ENCODE measurements at regions not wholly inside any gene's neighbourhood (a gene's known extent, or its start where the extent isn't known, plus 50 kb on each side); places are given as distances from the start of the nearest gene placed in this dataset.

GRCh38 chr3:78410077-78410476 is 1357.7 kb downstream of the ROBO1 start:
- no peak for DNase-seq (ENCODE audit: low spot score)

DNA sequence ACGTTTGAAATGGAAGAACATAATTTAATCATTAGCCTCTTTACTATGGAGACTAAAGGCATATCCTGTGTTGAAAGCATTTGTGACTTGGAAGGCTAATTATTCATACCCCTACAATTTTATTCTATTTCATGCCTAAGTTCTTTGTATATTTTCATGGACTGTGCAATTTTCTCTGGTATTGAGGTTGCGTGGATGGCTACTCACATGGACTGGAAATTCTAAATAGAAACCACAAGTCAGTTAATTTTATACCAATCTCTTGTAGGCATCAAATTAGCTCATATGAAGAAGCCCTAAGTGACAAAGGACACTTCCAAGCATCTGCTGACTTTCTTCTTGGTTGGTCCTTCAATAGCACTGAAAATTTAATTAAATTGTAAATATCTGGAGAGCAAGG is 1353.5 kb downstream of the ROBO1 start:
- DNase-seq (ENCODE audit: low spot score): no peak

DNA sequence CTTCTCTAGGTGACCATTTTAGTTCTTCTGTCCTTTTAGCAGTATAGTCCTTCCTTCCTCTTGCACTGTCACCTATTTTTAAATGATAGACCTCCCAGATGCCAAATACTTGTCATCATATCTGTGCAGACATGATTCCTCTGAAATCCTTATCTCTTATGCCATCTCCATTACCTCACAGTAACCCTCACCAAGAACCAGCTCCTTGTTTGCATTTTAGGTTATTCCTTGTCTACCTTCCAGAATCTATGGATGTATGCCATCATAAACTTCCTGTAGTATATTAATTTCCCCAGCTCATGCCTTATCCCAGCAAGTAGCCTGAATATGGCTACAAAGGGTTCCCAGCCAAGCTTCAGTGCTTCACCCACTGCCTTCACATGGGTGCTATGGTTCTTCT is 1347.2 kb downstream of the ROBO1 start:
- no peak for DNase-seq (ENCODE audit: low spot score)

DNA sequence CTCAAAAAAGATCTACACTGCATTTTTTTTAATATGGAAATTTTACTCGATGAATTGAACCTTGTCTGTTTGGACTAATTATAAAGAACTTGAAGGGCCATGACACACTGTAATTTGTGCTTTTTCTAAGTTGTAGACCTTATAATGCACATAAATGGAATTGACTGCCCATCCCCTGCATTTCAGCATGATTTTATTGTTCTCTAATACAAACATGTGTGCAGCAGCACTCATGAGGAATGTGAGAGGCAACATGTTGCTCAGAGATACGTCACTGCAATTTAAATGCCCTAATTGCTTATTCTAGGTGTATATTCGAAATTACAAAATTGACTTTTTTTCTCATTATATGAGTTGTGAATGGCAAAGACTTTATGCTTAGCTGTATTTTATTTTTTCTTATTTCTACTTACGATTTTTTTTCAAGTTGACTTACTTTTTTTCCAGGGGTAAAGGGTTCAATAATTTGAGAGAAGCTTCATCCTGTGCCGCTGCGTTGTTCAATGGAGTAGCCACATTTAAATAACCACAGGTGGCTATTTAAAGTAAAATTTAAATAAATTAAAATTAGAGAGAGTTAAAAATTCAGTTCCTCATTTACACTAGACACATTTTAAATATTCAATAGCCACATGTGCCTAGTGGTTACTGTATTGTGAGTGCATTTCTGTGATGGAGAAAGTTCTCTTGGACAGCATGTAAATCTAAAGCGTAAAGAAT is 1346.4 kb downstream of the ROBO1 start:
- no peak for DNase-seq (ENCODE audit: low spot score)

- no peak for DNase-seq (ENCODE audit: low spot score)
These were observed 1343.1 kb downstream of the ROBO1 start for GRCh38 chr3:78424656-78425055.

- no peak for DNase-seq (ENCODE audit: low spot score)
These were observed 1341.3 kb downstream of the ROBO1 start for GRCh38 chr3:78426454-78426853.

DNA sequence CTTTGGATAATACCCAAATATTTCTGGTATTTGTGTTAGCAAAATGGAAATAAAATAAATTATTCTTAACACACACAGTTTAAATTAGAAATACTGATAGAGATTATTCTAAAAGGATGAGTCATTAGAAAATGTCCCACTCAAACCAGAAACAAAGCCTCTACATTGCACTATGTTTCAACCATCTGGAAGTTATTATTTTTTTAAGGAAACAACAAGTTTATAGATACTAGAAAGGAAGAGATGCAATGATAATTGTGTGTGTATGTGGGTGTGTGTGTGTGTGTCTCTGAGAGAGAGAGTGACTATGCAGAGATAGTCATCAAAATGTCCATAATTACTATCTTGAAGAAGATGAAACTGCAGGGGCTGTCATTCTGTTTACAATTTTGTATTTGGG is 1340.5 kb downstream of the ROBO1 start:
- DNase-seq (ENCODE audit: low spot score): no peak

GRCh38 chr3:78430741-78431140 is 1337.1 kb downstream of the ROBO1 start:
- DNase-seq (ENCODE audit: low spot score): no peak

GRCh38 chr3:78434801-78435200 is 1333.0 kb downstream of the ROBO1 start:
- DNase-seq (ENCODE audit: low spot score): no peak

DNA sequence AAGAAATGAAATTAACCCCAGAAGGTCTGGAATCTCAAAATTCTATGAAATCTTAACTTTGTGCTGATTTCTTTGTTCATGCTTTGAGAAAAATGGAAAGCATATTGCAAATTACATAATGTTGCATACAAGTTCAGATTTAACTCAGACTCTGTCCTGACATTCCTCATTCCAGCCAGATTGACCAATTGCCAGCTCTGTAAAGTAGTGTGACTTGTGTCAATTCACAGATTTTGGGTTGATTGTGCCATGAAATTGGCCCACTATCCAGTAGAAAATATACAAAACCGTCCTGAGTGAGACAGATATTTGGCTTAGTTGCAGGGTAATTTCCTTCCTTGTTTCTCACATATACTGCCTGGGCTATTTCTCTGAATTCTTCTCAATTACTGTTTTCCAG is 1312.6 kb downstream of the ROBO1 start:
- no peak for DNase-seq (ENCODE audit: low spot score)

- DNase-seq (ENCODE audit: low spot score): no peak
These were observed 1311.9 kb downstream of the ROBO1 start for GRCh38 chr3:78455712-78456433.

DNA sequence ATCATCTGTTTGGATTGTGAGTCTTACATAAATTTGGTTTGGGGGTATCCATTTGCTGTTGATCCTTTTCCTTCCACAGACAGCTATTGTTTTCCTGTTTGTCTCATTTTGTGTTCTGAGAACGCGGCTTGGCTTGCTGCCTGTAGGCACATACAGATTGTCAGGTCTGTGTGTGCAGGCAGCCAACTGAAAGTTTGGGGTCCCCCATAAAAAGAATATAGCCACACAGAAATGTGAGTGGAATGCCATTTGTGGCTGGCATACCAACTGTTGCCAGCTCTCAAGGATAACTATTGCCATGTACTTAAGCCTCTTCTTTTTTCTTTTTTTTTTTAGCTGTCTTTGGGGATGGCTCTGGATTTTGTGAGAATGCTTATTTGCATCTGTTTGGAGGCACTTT is 1308.0 kb downstream of the ROBO1 start:
- DNase-seq (ENCODE audit: low spot score): no peak

GRCh38 chr3:78462021-78462420 is 1305.8 kb downstream of the ROBO1 start:
- DNase-seq (ENCODE audit: low spot score): no peak

GRCh38 chr3:78476076-78476475 is 1291.7 kb downstream of the ROBO1 start:
- no peak for DNase-seq (ENCODE audit: low spot score)

GRCh38 chr3:78481050-78481449 is 1286.7 kb downstream of the ROBO1 start:
- no peak for DNase-seq (ENCODE audit: low spot score)

DNA sequence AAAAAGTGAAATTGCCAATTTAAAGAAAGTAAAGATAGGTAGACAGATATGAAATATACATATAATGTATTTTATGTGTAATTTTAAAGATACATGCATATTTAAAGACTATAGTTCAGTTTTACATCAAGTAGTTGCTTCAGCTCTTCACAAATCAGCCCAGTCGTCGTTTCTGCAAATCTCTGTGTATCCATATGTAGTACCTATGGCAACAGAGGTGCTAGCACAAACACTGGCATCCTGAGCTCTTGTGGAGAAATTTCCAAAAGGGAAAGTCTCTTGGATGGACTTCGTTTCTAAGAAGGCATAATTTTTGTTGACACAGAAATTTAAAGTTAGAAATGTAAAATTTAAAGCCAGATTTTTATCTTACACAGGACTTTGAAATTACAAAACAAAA is 1284.7 kb downstream of the ROBO1 start:
- DNase-seq (ENCODE audit: low spot score): no peak

GRCh38 chr3:78494851-78495250 is 1272.9 kb downstream of the ROBO1 start:
- no peak for DNase-seq (ENCODE audit: low spot score)

DNA sequence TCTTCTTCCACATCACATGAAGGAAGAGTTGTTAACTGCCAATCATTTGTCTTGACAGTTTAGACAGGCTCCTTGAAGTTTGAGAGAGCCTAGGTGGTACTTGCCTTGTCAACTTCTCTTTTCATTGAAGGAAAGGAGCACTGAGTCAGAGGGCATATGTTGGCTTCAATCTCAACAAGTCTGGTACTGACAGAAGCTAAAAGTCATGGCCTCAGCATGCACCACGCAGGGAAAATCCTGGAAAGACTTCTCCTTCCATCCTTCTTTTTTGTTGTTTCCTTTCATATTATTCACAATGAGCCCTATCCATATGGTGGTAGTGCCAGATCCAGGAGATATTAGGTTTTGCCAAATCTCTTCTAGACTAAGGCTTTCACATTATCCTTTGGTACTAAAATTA is 1272.5 kb downstream of the ROBO1 start:
- DNase-seq (ENCODE audit: low spot score): no peak

GRCh38 chr3:78496501-78496900 is 1271.3 kb downstream of the ROBO1 start:
- DNase-seq (ENCODE audit: low spot score): no peak

- no peak for DNase-seq (ENCODE audit: low spot score)
These were observed 1270.8 kb downstream of the ROBO1 start for GRCh38 chr3:78497021-78497420.

- DNase-seq (ENCODE audit: low spot score): no peak
These were observed 1270.0 kb downstream of the ROBO1 start for GRCh38 chr3:78497767-78498166.

DNA sequence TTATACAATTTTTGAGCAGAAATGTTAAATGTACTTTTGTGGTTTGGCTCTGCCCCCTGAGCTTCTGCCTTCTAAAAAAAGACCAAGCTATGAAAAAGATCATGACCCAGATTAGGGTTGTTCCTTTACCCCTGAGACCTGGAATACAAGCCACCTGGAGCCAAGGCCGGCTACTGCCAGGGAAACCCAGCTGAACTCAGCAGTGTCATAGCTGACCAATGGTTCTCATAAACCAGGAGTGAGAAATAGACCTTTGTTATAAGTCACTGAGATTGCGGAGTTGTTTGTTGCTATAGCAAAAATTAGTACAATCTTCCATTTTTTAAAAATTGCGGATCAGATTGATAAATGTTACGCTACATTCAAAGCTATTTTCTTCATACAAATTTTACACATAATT is 1261.7 kb downstream of the ROBO1 start:
- no peak for DNase-seq (ENCODE audit: low spot score)

DNA sequence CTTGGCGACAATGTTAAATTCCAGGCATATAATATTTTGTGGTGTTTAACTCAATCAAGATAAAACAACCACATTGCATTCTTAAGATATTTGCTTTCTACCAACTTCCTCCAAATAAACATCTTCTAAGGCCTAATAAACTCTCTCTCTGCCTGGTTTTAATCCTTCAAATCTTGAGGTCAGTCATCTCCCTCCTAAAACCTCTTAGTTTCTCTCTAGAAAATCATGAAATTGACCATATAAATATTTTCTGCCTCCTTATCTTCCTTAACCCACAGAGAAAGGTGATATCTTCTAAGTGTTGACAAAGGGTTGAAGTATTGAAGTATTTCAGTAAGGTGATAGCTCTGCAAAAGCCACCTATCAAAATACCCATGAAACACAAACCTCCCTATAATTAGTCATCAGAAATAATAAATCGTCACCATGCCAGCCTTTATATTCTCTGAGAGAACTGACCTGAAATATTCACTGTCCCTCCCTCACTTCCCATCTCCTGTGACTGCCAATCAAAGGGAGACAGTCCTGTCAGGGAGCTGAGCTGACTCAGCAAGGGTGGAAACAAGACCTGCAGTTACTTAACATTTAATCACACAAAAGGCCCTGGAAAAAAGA is 1261.1 kb downstream of the ROBO1 start:
- peak; percentile 17 for DNase-seq (ENCODE audit: low spot score)

All from HT-29 (cell line).